DND-41 (cell line): ENCODE measurements at regions not wholly inside any gene's neighbourhood (a gene's known extent, or its start where the extent isn't known, plus 50 kb on each side); places are given as distances from the start of the nearest gene placed in this dataset.

ENCODE experiments used
- CTCF ChIP-seq: IDR thresholded peaks from 2 replicates; pipeline ENCODE4 v1.5.1; 2012; ENCODE audit warnings: borderline replicate concordance, low read length, moderate library complexity, mild to moderate bottlenecking; ENCODE audit not compliant: poor library complexity, severe bottlenecking; ENCODE audit errors: extremely low read depth
- EZH2 ChIP-seq: IDR thresholded peaks from 3 replicates; pipeline ENCODE4 v1.6.1; 2012; ENCODE audit warnings: borderline replicate concordance, low read depth, mild to moderate bottlenecking, moderate library complexity, low read length, inconsistent platforms; ENCODE audit not compliant: severe bottlenecking

- TF ChIP-seq EZH2 (no peak), CTCF (no peak)
Measured at GRCh38 chr20:24118034-24118433, 129.5 kb upstream of the GGTLC1 start.
